Parathyroid adenoma (tissue), 2 donors: ENCODE measurements at regions not wholly inside any gene's neighbourhood (a gene's known extent, or its start where the extent isn't known, plus 50 kb on each side); places are given as distances from the start of the nearest gene placed in this dataset.

Source experiments
- H2AFZ ChIP-seq: fragments of 300-600 bp; sonication (generic); one replicate; pipeline ENCODE4 v1.7.0; 2017; ENCODE audit warnings: antibody characterized with exemption, mild to moderate bottlenecking
- H3K27ac ChIP-seq: fragments of 300-600 bp; sonication (generic); one replicate; pipeline ENCODE4 v1.7.0; 2017
- H3K27me3 ChIP-seq: fragments of 300-600 bp; sonication (generic); one replicate; pipeline ENCODE4 v1.7.0; 2017; ENCODE audit warnings: low read length; ENCODE audit not compliant: control insufficient read depth, insufficient read depth
- H3K36me3 ChIP-seq: fragments of 300-600 bp; sonication (generic); one replicate; pipeline ENCODE4 v1.7.0; 2017; ENCODE audit warnings: low read length; ENCODE audit not compliant: control insufficient read depth, insufficient read depth
- H3K4me1 ChIP-seq: fragments of 300-600 bp; sonication (generic); one replicate; pipeline ENCODE4 v1.7.0; 2017; ENCODE audit warnings: control low read depth
- H3K4me2 ChIP-seq: fragments of 300-600 bp; sonication (generic); one replicate; pipeline ENCODE4 v1.7.0; 2017; ENCODE audit warnings: low read length
- H3K4me3 ChIP-seq: fragments of 300-600 bp; sonication (generic); one replicate; pipeline ENCODE4 v1.7.0; 2017; ENCODE audit warnings: low read depth, low read length
- H3K79me2 ChIP-seq: fragments of 300-600 bp; sonication (generic); one replicate; pipeline ENCODE4 v1.7.0; 2017; ENCODE audit warnings: control low read depth
- H3K9ac ChIP-seq: fragments of 300-600 bp; sonication (generic); one replicate; pipeline ENCODE4 v1.7.0; 2017; ENCODE audit warnings: mild to moderate bottlenecking
- H3K9me3 ChIP-seq: fragments of 300-600 bp; sonication (generic); one replicate; pipeline ENCODE4 v1.7.0; 2017; ENCODE audit warnings: low read length; ENCODE audit not compliant: control insufficient read depth
- CTCF ChIP-seq: fragments of 300-600 bp; sonication (generic); IDR thresholded peaks from one replicate; pipeline ENCODE4 v1.7.0; 2017; ENCODE audit warnings: antibody characterized with exemption, mild to moderate bottlenecking
- donor health status: primary hyperparathyroidism.

GRCh38 chr7:156032973-156033372 is 220.7 kb upstream of the SHH start:
- H3K9ac ChIP-seq, result no peak overlapping the region
- no peak overlapping the region for H3K4me3 ChIP-seq
- no peak overlapping the region for H3K4me2 ChIP-seq
- no peaks in the 10 kb centered on the region for H3K36me3 ChIP-seq
- no peaks in the 10 kb centered on the region for H3K9me3 ChIP-seq
- H3K27me3 ChIP-seq, result no peaks in the 10 kb centered on the region
- TF ChIP-seq CTCF, result no peak
- H3K27ac ChIP-seq, result no peak overlapping the region
- H2AFZ ChIP-seq, result no peak overlapping the region
- no peaks in the 10 kb centered on the region for H3K79me2 ChIP-seq
- H3K4me1 ChIP-seq, result no peaks in the 10 kb centered on the region

GRCh38 chr7:156031679-156032478 is 219.6 kb upstream of the SHH start:
- no peaks in the 10 kb centered on the region for H3K9me3 ChIP-seq
- H3K4me2 ChIP-seq, result no peak overlapping the region
- H3K27ac ChIP-seq, result no peak overlapping the region
- no peak overlapping the region for H3K4me3 ChIP-seq
- no peaks in the 10 kb centered on the region for H3K4me1 ChIP-seq
- no peaks in the 10 kb centered on the region for H3K79me2 ChIP-seq
- H3K36me3 ChIP-seq, result no peaks in the 10 kb centered on the region
- no peaks in the 10 kb centered on the region for H3K27me3 ChIP-seq
- no peak for TF ChIP-seq CTCF
- no peak overlapping the region for H2AFZ ChIP-seq
- H3K9ac ChIP-seq, result no peak overlapping the region

- H3K36me3 ChIP-seq, result no peaks in the 10 kb centered on the region
- H3K9ac ChIP-seq, result no peak overlapping the region
- H3K79me2 ChIP-seq, result no peaks in the 10 kb centered on the region
- H3K9me3 ChIP-seq, result no peaks in the 10 kb centered on the region
- no peak for TF ChIP-seq CTCF
- no peaks in the 10 kb centered on the region for H3K4me1 ChIP-seq
- H3K4me2 ChIP-seq, result no peak overlapping the region
- no peaks in the 10 kb centered on the region for H3K27me3 ChIP-seq
- H3K4me3 ChIP-seq, result no peak overlapping the region
- H3K27ac ChIP-seq, result no peak overlapping the region
- H2AFZ ChIP-seq, result no peak overlapping the region
These were observed 217.3 kb upstream of the SHH start for GRCh38 chr7:156029460-156030007.

- Histone ChIP-seq H2AFZ (no peak overlapping the region), H3K27me3 (no peaks in the 10 kb centered on the region), H3K9ac (no peak overlapping the region), H3K9me3 (no peaks in the 10 kb centered on the region), H3K4me2 (no peak overlapping the region), H3K36me3 (no peaks in the 10 kb centered on the region), H3K4me1 (no peaks in the 10 kb centered on the region), H3K4me3 (no peak overlapping the region), H3K79me2 (no peaks in the 10 kb centered on the region), H3K27ac (no peak overlapping the region)
- no peak for TF ChIP-seq CTCF
These were observed 216.3 kb upstream of the SHH start for GRCh38 chr7:156028521-156028920.

- Histone ChIP-seq H3K27me3 (no peaks in the 10 kb centered on the region), H3K27ac (no peak overlapping the region), H3K9me3 (no peaks in the 10 kb centered on the region), H3K79me2 (no peaks in the 10 kb centered on the region), H3K36me3 (no peaks in the 10 kb centered on the region), H3K4me1 (no peaks in the 10 kb centered on the region), H3K4me2 (no peak overlapping the region), H3K4me3 (no peak overlapping the region), H2AFZ (no peak overlapping the region), H3K9ac (no peak overlapping the region)
- TF ChIP-seq CTCF, result no peak
These were observed 215.6 kb upstream of the SHH start for GRCh38 chr7:156027821-156028220.
